ENCODE measurements at regions not wholly inside any gene's neighbourhood (a gene's known extent, or its start where the extent isn't known, plus 50 kb on each side); places are given as distances from the start of the nearest gene placed in this dataset.

GRCh38 chr4:121485190-121485804 lies 104.5 kb upstream of the QRFPR start:
- TF ChIP-seq EZH2 (IDR thresholded peaks at IDR 0.05; ENCODE audit: borderline replicate concordance) (no peak), CTCF (IDR thresholded peaks at IDR 0.05; ENCODE audit: poor library complexity) (no peak)
